ENCODE measurements at regions not wholly inside any gene's neighbourhood (a gene's known extent, or its start where the extent isn't known, plus 50 kb on each side); places are given as distances from the start of the nearest gene placed in this dataset.
A peak's percentile ranks its signal among the peaks of the same experiment; 100 is the strongest.

DNA sequence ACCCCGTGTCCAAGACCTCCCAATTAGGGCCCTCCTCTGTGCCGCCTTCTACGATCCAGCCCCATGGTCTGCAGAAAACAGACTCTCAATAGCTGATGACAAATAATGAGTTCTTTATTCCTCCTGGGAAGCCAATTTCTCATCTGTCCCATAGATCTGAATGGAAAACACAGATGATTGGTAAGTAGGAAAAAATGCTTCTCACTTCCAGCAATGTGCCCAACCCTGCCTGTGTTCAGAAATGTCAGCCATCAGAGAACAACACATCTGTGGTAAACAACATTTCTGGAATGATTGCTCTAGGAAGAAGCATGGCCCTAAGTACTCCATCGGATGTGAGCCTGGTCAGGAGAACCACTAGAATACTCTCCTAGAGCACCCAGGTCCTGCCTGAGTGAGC lies 240.5 kb upstream of the HES1 start:
- Histone ChIP-seq H3K36me3 (ENCODE audit: control insufficient read depth in 2 of 2, extremely low read depth in 1 of 2, insufficient read depth in 2 of 2, low read length in 2 of 2) (no peaks in the 10 kb centered on the region), H3K4me2 (ENCODE audit: control insufficient read depth, extremely low read depth, insufficient read depth, low read depth, low read length) (no peak overlapping the region), H3K79me2 (ENCODE audit: control insufficient read depth, insufficient read depth, low read length) (no peaks in the 10 kb centered on the region), H3K9me3 (ENCODE audit: control insufficient read depth, low read depth, low read length) (no peaks in the 10 kb centered on the region), H2AFZ (ENCODE audit: control insufficient read depth, low read length) (no peak overlapping the region), H4K20me1 (ENCODE audit: control insufficient read depth, extremely low read depth, insufficient read depth, low read length) (no peaks in the 10 kb centered on the region), H3K9ac (ENCODE audit: control insufficient read depth, extremely low read depth, insufficient read depth, low read length) (no peak overlapping the region), H3K4me3 (ENCODE audit: control insufficient read depth in 2 of 3, extremely low read depth in 1 of 3, insufficient read depth in 2 of 3, low read depth in 1 of 3, low read length in 3 of 3) (no peak overlapping the region), H3K27ac (ENCODE audit: control insufficient read depth, insufficient read depth, low read length) (no peak overlapping the region), H3K4me1 (ENCODE audit: control insufficient read depth, extremely low read depth, insufficient read depth, low read length) (peaks cover 9% of the 10 kb centered on the region), H3K9me1 (ENCODE audit: control insufficient read depth, extremely low read depth, insufficient read depth, low read length) (no peaks in the 10 kb centered on the region), H3K27me3 (ENCODE audit: control insufficient read depth, extremely low read depth, insufficient read depth, low read length) (no peaks in the 10 kb centered on the region)
- FAIRE-seq (peak; percentile 63), DNase-seq (ENCODE audit: low read depth, low spot score) (no peak)
- dilution Hi-C loops (cut with MboI; ENCODE audit: extremely low pct_ligation_motif_present, low sequenced_read_pairs), result no loop called here
- TF ChIP-seq, protein P1, sequence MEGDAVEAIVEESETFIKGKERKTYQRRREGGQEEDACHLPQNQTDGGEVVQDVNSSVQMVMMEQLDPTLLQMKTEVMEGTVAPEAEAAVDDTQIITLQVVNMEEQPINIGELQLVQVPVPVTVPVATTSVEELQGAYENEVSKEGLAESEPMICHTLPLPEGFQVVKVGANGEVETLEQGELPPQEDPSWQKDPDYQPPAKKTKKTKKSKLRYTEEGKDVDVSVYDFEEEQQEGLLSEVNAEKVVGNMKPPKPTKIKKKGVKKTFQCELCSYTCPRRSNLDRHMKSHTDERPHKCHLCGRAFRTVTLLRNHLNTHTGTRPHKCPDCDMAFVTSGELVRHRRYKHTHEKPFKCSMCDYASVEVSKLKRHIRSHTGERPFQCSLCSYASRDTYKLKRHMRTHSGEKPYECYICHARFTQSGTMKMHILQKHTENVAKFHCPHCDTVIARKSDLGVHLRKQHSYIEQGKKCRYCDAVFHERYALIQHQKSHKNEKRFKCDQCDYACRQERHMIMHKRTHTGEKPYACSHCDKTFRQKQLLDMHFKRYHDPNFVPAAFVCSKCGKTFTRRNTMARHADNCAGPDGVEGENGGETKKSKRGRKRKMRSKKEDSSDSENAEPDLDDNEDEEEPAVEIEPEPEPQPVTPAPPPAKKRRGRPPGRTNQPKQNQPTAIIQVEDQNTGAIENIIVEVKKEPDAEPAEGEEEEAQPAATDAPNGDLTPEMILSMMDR (optimal IDR thresholded peaks at IDR 0.05 in 1 of 3, IDR thresholded peaks at IDR 0.05 in 1 of 3, conservative IDR thresholded peaks at IDR 0.05 in 1 of 3; ENCODE audit: extremely low read depth in 1 of 3, insufficient read depth in 2 of 3, low read length in 3 of 3), result no peak
- TF ChIP-seq EZH2 (IDR thresholded peaks at IDR 0.05; ENCODE audit: low read length), result no peak

DNA sequence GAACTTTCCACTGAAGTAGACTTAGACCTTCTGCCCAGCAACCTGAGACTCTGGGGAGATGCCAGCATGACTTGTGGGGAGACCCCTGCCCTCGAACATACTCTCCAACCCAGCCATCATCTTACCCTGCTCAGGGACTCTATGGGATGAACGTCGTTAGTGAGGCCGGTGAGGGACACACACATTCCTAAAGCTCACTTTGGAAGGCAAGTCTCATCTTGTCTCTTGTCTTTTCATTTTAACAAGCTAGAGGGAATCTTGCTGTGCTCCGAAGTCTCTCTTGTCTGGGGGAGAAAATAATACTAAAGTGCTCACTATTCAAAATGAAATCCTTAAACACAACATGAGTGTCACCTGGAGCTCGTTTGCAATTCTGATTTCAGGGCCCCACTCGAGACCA lies 239.5 kb upstream of the HES1 start:
- H2AFZ ChIP-seq (ENCODE audit: control insufficient read depth, low read length), result peak overlapping the region; percentile 42
- no peaks in the 10 kb centered on the region for H4K20me1 ChIP-seq (ENCODE audit: control insufficient read depth, extremely low read depth, insufficient read depth, low read length)
- FAIRE-seq, result peak; percentile 41
- H3K4me2 ChIP-seq (ENCODE audit: control insufficient read depth, extremely low read depth, insufficient read depth, low read depth, low read length), result peak overlapping the region; percentile 39
- dilution Hi-C loops (cut with MboI; ENCODE audit: extremely low pct_ligation_motif_present, low sequenced_read_pairs), result no loop called here
- H3K9me1 ChIP-seq (ENCODE audit: control insufficient read depth, extremely low read depth, insufficient read depth, low read length), result no peaks in the 10 kb centered on the region
- no peak for DNase-seq (ENCODE audit: low read depth, low spot score)
- H3K4me1 ChIP-seq (ENCODE audit: control insufficient read depth, extremely low read depth, insufficient read depth, low read length), result peaks cover 9% of the 10 kb centered on the region
- no peak overlapping the region for H3K9ac ChIP-seq (ENCODE audit: control insufficient read depth, extremely low read depth, insufficient read depth, low read length)
- no peaks in the 10 kb centered on the region for H3K9me3 ChIP-seq (ENCODE audit: control insufficient read depth, low read depth, low read length)
- no peaks in the 10 kb centered on the region for H3K36me3 ChIP-seq (ENCODE audit: control insufficient read depth in 2 of 2, extremely low read depth in 1 of 2, insufficient read depth in 2 of 2, low read length in 2 of 2)
- no peak for TF ChIP-seq EZH2 (IDR thresholded peaks at IDR 0.05; ENCODE audit: low read length)
- TF ChIP-seq, protein P1 (optimal IDR thresholded peaks at IDR 0.05 in 1 of 3, IDR thresholded peaks at IDR 0.05 in 1 of 3, conservative IDR thresholded peaks at IDR 0.05 in 1 of 3; ENCODE audit: extremely low read depth in 1 of 3, insufficient read depth in 2 of 3, low read length in 3 of 3), result no peak
- no peak overlapping the region for H3K27ac ChIP-seq (ENCODE audit: control insufficient read depth, insufficient read depth, low read length)
- H3K79me2 ChIP-seq (ENCODE audit: control insufficient read depth, insufficient read depth, low read length), result no peaks in the 10 kb centered on the region
- H3K27me3 ChIP-seq (ENCODE audit: control insufficient read depth, extremely low read depth, insufficient read depth, low read length), result no peaks in the 10 kb centered on the region
- no peak overlapping the region for H3K4me3 ChIP-seq (ENCODE audit: control insufficient read depth in 2 of 3, extremely low read depth in 1 of 3, insufficient read depth in 2 of 3, low read depth in 1 of 3, low read length in 3 of 3)

Data from keratinocyte (primary cell).